H9 (cell line): ENCODE measurements at regions not wholly inside any gene's neighbourhood (a gene's known extent, or its start where the extent isn't known, plus 50 kb on each side); places are given as distances from the start of the nearest gene placed in this dataset.

Experiments used
- DNase-seq: peaks from one replicate; pipeline ENCODE4 v3.0.0-alpha.2; 2017
- H2AFZ ChIP-seq: one replicate; pipeline ENCODE4 v1.6.1; 2013; ENCODE audit warnings: mild to moderate bottlenecking, low read length, control low read depth, moderate library complexity
- H2AK5ac ChIP-seq: 2 replicates; pipeline ENCODE4 v1.6.1; 2013; ENCODE audit warnings: low read length, control low read depth, mixed read lengths; ENCODE audit not compliant: insufficient read length
- H2BK120ac ChIP-seq: one replicate; pipeline ENCODE4 v1.6.1; 2013; ENCODE audit warnings: low read depth, mild to moderate bottlenecking, low read length, control low read depth, inconsistent platforms; ENCODE audit not compliant: poor library complexity, severe bottlenecking
- H2BK12ac ChIP-seq: 2 replicates; pipeline ENCODE4 v1.6.1; 2013; ENCODE audit warnings: low read length, control low read depth, mixed read lengths, low read depth; ENCODE audit not compliant: insufficient read length
- H2BK15ac ChIP-seq: 2 replicates; pipeline ENCODE4 v1.6.1; 2013; ENCODE audit warnings: low read depth, low read length, control low read depth
- H2BK20ac ChIP-seq: one replicate; pipeline ENCODE4 v1.6.1; 2013; ENCODE audit warnings: low read depth, mild to moderate bottlenecking, low read length, control low read depth, inconsistent platforms; ENCODE audit not compliant: poor library complexity, severe bottlenecking
- H2BK5ac ChIP-seq: 2 replicates; pipeline ENCODE4 v1.6.1; 2013; ENCODE audit warnings: low read length, control low read depth, mixed read lengths; ENCODE audit not compliant: insufficient read length
- H3K14ac ChIP-seq: 2 replicates; pipeline ENCODE4 v1.6.1; 2013; ENCODE audit warnings: low read length, control low read depth; ENCODE audit not compliant: insufficient read depth
- H3K18ac ChIP-seq: 2 replicates; pipeline ENCODE4 v1.6.1; 2013; ENCODE audit warnings: low read depth, mild to moderate bottlenecking, mixed read lengths, low read length, control low read depth; ENCODE audit not compliant: insufficient read length
- H3K23ac ChIP-seq: 2 replicates; pipeline ENCODE4 v1.6.1; 2013; ENCODE audit warnings: low read length, control low read depth, mixed read lengths, low read depth; ENCODE audit not compliant: insufficient read length
- H3K23me2 ChIP-seq: 2 replicates; pipeline ENCODE4 v1.6.1; 2013; ENCODE audit warnings: low read depth, mild to moderate bottlenecking, mixed read lengths, low read length, control low read depth; ENCODE audit not compliant: insufficient read length, poor library complexity, severe bottlenecking
- H3K27ac ChIP-seq: 2 replicates; pipeline ENCODE4 v1.5.1; 2013; ENCODE audit warnings: low read length, control low read depth, mixed read lengths, low read depth; ENCODE audit not compliant: insufficient read length
- H3K27me3 ChIP-seq: 2 replicates; pipeline ENCODE4 v1.6.1; 2013; ENCODE audit warnings: low read length, control low read depth, inconsistent platforms; ENCODE audit not compliant: insufficient read depth
- H3K4ac ChIP-seq: 2 replicates; pipeline ENCODE4 v1.6.1; 2013; ENCODE audit warnings: low read depth, mild to moderate bottlenecking, control low read depth, inconsistent platforms, low read length, moderate library complexity
- H3K4me1 ChIP-seq: 2 replicates; pipeline ENCODE4 v1.6.1; 2013; ENCODE audit warnings: low read length, control low read depth, inconsistent platforms; ENCODE audit not compliant: insufficient read depth
- H3K4me2 ChIP-seq: 2 replicates; pipeline ENCODE4 v1.6.1; 2013; ENCODE audit warnings: low read length, control low read depth, mixed read lengths; ENCODE audit not compliant: insufficient read length, insufficient read depth
- H3K56ac ChIP-seq: 2 replicates; pipeline ENCODE4 v1.6.1; 2013; ENCODE audit warnings: low read depth, mild to moderate bottlenecking, mixed read lengths, low read length, control low read depth; ENCODE audit not compliant: insufficient read length
- H3K79me1 ChIP-seq: 2 replicates; pipeline ENCODE4 v1.6.1; 2013; ENCODE audit warnings: low read depth, mild to moderate bottlenecking, moderate library complexity, low read length, control low read depth, inconsistent platforms; ENCODE audit not compliant: insufficient read depth, poor library complexity, severe bottlenecking
- H3K79me2 ChIP-seq: 2 replicates; pipeline ENCODE4 v1.6.1; 2013; ENCODE audit warnings: low read length, control low read depth, inconsistent platforms; ENCODE audit not compliant: insufficient read depth
- H3K9ac ChIP-seq: 2 replicates; pipeline ENCODE4 v1.6.1; 2013; ENCODE audit warnings: low read length, control low read depth, mixed read lengths; ENCODE audit not compliant: insufficient read length; ENCODE audit errors: extremely low read depth
- H3K9me3 ChIP-seq: one replicate; pipeline ENCODE4 v1.6.1; 2013; ENCODE audit warnings: low read depth, low read length, inconsistent platforms; ENCODE audit not compliant: control insufficient read depth
- H3T11ph ChIP-seq: one replicate; pipeline ENCODE4 v1.6.1; 2013; ENCODE audit warnings: mild to moderate bottlenecking, low read length, control low read depth, inconsistent platforms
- H4K20me1 ChIP-seq: one replicate; pipeline ENCODE4 v1.6.1; 2013; ENCODE audit not compliant: control insufficient read depth, insufficient read length, insufficient read depth
- H4K5ac ChIP-seq: 2 replicates; pipeline ENCODE4 v1.6.1; 2013; ENCODE audit warnings: low read depth, mild to moderate bottlenecking, mixed read lengths, low read length, control low read depth; ENCODE audit not compliant: insufficient read length
- H4K8ac ChIP-seq: replicated peaks from 2 replicates; pipeline ENCODE4 v1.6.1; 2013; ENCODE audit warnings: low read length, control low read depth, mixed read lengths, low read depth; ENCODE audit not compliant: insufficient read length
- H4K91ac ChIP-seq: 2 replicates; pipeline ENCODE4 v1.6.1; 2013; ENCODE audit warnings: low read depth, mild to moderate bottlenecking, moderate library complexity, mixed read lengths, low read length, control low read depth; ENCODE audit not compliant: insufficient read length
- H3K27ac Mint-ChIP-seq, 3 experiments: 2 replicates in 2 of 3; 3 replicates in 1 of 3; pipeline ENCODE4 v1.8.0; 2020 to 2021; ENCODE audit warnings: mixed read lengths in 3 of 3, mild to moderate bottlenecking in 1 of 3, moderate library complexity in 1 of 3
- H3K27me3 Mint-ChIP-seq: 2 replicates; pipeline ENCODE4 v1.8.0; 2021; ENCODE audit warnings: low read depth, mild to moderate bottlenecking, moderate library complexity, mixed read lengths
- H3K36me3 Mint-ChIP-seq, 3 experiments: 2 replicates in 2 of 3; 3 replicates in 1 of 3; pipeline ENCODE4 v1.8.0; 2020 to 2021; ENCODE audit warnings: low read depth in 3 of 3, mixed read lengths in 3 of 3; ENCODE audit not compliant: insufficient read depth in 1 of 3
- H3K4me1 Mint-ChIP-seq, 2 experiments: 2 replicates each; pipeline ENCODE4 v1.8.0; 2020; ENCODE audit warnings: mixed read lengths in 2 of 2
- H3K4me3 Mint-ChIP-seq, 2 experiments: 2 replicates in 1 of 2; 3 replicates in 1 of 2; pipeline ENCODE4 v1.8.0; 2020 to 2021; ENCODE audit warnings: mild to moderate bottlenecking in 2 of 2, mixed read lengths in 2 of 2, moderate library complexity in 1 of 2
- H3K9me3 Mint-ChIP-seq, 2 experiments: 2 replicates in 1 of 2; 3 replicates in 1 of 2; pipeline ENCODE4 v1.8.0; 2020; ENCODE audit warnings: mild to moderate bottlenecking in 2 of 2, mixed read lengths in 2 of 2, moderate library complexity in 1 of 2
- WGBS: extraction: QIAGEN DNeasy Blood & Tissue Kit; methylation state at CpG from one replicate; pipeline ENCODE4 v1.1.7; 2013; ENCODE audit warnings: missing lambda C conversion rate, low lambda C conversion rate, mixed read lengths; ENCODE audit not compliant: insufficient read length; ENCODE audit errors: extremely low coverage; 5-methylcytosine and 5-hydroxymethylcytosine counted together
- TF ChIP-seq, protein P1 (sequence below): fragments of 200-600 bp; sonication (generic); conservative IDR thresholded peaks from 3 replicates; pipeline ENCODE4 v1.8.0; 2021; ENCODE audit warnings: antibody characterized with exemption, mild to moderate bottlenecking

DNA sequence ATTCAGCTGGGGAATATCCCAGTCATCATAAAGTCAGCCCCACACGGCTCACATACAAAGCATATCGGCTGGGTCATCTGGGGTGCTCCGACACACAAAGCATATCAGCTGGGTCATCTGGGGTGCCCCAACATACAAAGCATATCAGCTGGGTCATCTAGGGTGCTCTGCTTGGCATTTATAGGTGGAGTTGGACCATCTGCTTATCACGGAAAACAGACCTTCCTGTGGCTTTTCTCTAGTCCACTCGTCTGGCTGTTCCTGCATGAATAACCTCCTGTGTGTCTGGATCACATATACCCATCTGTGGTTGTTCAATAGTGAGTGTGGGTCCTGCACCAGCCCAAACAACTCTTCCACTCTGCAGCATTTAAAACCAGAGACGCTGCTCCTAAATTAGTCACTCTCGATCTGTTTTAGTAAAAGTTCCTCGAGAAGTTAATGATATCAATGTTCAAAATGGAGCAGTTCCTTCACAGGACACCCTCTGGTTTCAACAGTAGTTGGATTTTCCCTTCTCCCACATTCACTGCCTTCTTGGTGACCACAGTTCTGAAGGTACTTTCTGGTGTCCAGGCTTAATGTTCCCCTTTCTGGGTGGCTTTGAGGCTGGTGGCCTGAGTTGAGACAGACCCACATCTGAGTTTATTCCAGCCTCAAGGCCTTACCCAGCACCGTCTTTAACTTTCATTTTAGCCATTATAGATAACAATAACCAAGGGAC lies 70.0 kb upstream of the FRG1 start:
- Histone ChIP-seq H2AK5ac (no peak overlapping the region), H4K8ac (no peak overlapping the region), H2BK20ac (no peak overlapping the region), H3K56ac (no peak overlapping the region), H2AFZ (no peak overlapping the region), H3K4me1 (no peaks in the 10 kb centered on the region), H4K91ac (no peak overlapping the region), H3K14ac (no peak overlapping the region), H3K4ac (no peak overlapping the region), H2BK5ac (no peak overlapping the region), H3K4me2 (no peak overlapping the region), H2BK15ac (no peak overlapping the region), H3K18ac (no peak overlapping the region), H4K5ac (no peak overlapping the region), H3K9me3 (no peaks in the 10 kb centered on the region), H3K23ac (no peak overlapping the region), H2BK120ac (no peak overlapping the region), H4K20me1 (no peaks in the 10 kb centered on the region), H3K23me2 (no peaks in the 10 kb centered on the region), H3K79me1 (no peaks in the 10 kb centered on the region), H3K27me3 (no peaks in the 10 kb centered on the region), H3K79me2 (no peaks in the 10 kb centered on the region), H3K9ac (no peak overlapping the region), H3T11ph (no peak overlapping the region), H3K27ac (no peak overlapping the region), H2BK12ac (no peak overlapping the region)
- Mint-ChIP-seq H3K4me3 (no peak overlapping the region; a peak in 1 of 5 replicates), H3K36me3 (peaks cover 4 to 15% (median 7%) of the 10 kb centered on the region in 3 experiments; a peak in 4 of 7 replicates), H3K27me3 (no peaks in the 10 kb centered on the region), H3K9me3 (peaks cover 74 to 95% of the 10 kb centered on the region in 2 experiments), H3K27ac (no peak overlapping the region), H3K4me1 (no peaks in the 10 kb centered on the region)
- WGBS = no CpG with 5 or more reads among the region's 9 CpGs
- no peak for DNase-seq
- TF ChIP-seq, protein P1, sequence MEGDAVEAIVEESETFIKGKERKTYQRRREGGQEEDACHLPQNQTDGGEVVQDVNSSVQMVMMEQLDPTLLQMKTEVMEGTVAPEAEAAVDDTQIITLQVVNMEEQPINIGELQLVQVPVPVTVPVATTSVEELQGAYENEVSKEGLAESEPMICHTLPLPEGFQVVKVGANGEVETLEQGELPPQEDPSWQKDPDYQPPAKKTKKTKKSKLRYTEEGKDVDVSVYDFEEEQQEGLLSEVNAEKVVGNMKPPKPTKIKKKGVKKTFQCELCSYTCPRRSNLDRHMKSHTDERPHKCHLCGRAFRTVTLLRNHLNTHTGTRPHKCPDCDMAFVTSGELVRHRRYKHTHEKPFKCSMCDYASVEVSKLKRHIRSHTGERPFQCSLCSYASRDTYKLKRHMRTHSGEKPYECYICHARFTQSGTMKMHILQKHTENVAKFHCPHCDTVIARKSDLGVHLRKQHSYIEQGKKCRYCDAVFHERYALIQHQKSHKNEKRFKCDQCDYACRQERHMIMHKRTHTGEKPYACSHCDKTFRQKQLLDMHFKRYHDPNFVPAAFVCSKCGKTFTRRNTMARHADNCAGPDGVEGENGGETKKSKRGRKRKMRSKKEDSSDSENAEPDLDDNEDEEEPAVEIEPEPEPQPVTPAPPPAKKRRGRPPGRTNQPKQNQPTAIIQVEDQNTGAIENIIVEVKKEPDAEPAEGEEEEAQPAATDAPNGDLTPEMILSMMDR = no peak
